Immature natural killer cell (primary cell): ENCODE measurements at regions not wholly inside any gene's neighbourhood (a gene's known extent, or its start where the extent isn't known, plus 50 kb on each side); places are given as distances from the start of the nearest gene placed in this dataset.

Source experiments
- DNase-seq, 3 donors: peaks; one replicate each; pipeline ENCODE4 v3.0.0; 2022; ENCODE audit warnings: mixed read lengths in 1 of 3
- H3K27ac Mint-ChIP-seq, 6 donors: one replicate each; pipeline ENCODE4 v1.8.0; 2020; ENCODE audit warnings: mixed read lengths in 6 of 6, mild to moderate bottlenecking in 5 of 6, inconsistent platforms in 4 of 6, moderate library complexity in 3 of 6
- H3K27me3 Mint-ChIP-seq, 3 donors: one replicate each; pipeline ENCODE4 v1.8.0; 2020 to 2021; ENCODE audit warnings: low read depth in 3 of 3, mild to moderate bottlenecking in 3 of 3, mixed read lengths in 3 of 3, moderate library complexity in 3 of 3, inconsistent platforms in 1 of 3
- H3K36me3 Mint-ChIP-seq, 3 donors: one replicate each; pipeline ENCODE4 v1.8.0; 2020; ENCODE audit warnings: mixed read lengths in 3 of 3, inconsistent platforms in 2 of 3, mild to moderate bottlenecking in 2 of 3
- H3K4me1 Mint-ChIP-seq, 2 donors: one replicate each; pipeline ENCODE4 v1.8.0; 2020; ENCODE audit warnings: inconsistent platforms in 2 of 2, mild to moderate bottlenecking in 2 of 2, mixed read lengths in 2 of 2, moderate library complexity in 1 of 2
- H3K4me3 Mint-ChIP-seq, 5 donors: one replicate each; pipeline ENCODE4 v1.8.0; 2020; ENCODE audit warnings: mild to moderate bottlenecking in 5 of 5, mixed read lengths in 5 of 5, inconsistent platforms in 3 of 5, moderate library complexity in 3 of 5
- H3K9me3 Mint-ChIP-seq, 6 donors: one replicate each; pipeline ENCODE4 v1.8.0; 2020; ENCODE audit warnings: mild to moderate bottlenecking in 6 of 6, mixed read lengths in 6 of 6, inconsistent platforms in 4 of 6, moderate library complexity in 3 of 6

GRCh38 chr10:4719671-4720070, 106.3 kb upstream of the AKR1E2 start:
- peaks cover 0 to 2% (median 0%) of the 10 kb centered on the region in 6 donors for H3K9me3 Mint-ChIP-seq
- H3K27ac Mint-ChIP-seq: no peak overlapping the region
- H3K4me3 Mint-ChIP-seq: no peak overlapping the region
- H3K27me3 Mint-ChIP-seq: peaks cover 0 to 12% (median 7%) of the 10 kb centered on the region in 3 donors
- no peaks in the 10 kb centered on the region for H3K4me1 Mint-ChIP-seq
- DNase-seq: no peak
- no peaks in the 10 kb centered on the region for H3K36me3 Mint-ChIP-seq

- Mint-ChIP-seq H3K9me3 (peaks cover 0 to 2% (median 0%) of the 10 kb centered on the region in 6 donors), H3K4me1 (no peaks in the 10 kb centered on the region), H3K4me3 (no peak overlapping the region), H3K27ac (no peak overlapping the region), H3K36me3 (no peaks in the 10 kb centered on the region), H3K27me3 (peaks cover 0 to 11% (median 7%) of the 10 kb centered on the region in 3 donors)
- DNase-seq: no peak
Measured at GRCh38 chr10:4719036-4719435, 107.0 kb upstream of the AKR1E2 start.

- Mint-ChIP-seq H3K27me3 (peaks cover 0 to 11% (median 9%) of the 10 kb centered on the region in 3 donors), H3K36me3 (no peaks in the 10 kb centered on the region), H3K4me3 (no peak overlapping the region), H3K4me1 (no peaks in the 10 kb centered on the region), H3K9me3 (peaks cover 0 to 2% (median 0%) of the 10 kb centered on the region in 6 donors), H3K27ac (no peak overlapping the region)
- no peak for DNase-seq
Measured at GRCh38 chr10:4718544-4718943, 107.5 kb upstream of the AKR1E2 start.

- Mint-ChIP-seq H3K9me3 (peaks cover 0 to 2% (median 0%) of the 10 kb centered on the region in 6 donors), H3K27ac (no peak overlapping the region), H3K4me3 (no peak overlapping the region), H3K27me3 (peaks cover 0 to 11% (median 9%) of the 10 kb centered on the region in 3 donors), H3K36me3 (no peaks in the 10 kb centered on the region), H3K4me1 (no peaks in the 10 kb centered on the region)
- DNase-seq: no peak
Measured at GRCh38 chr10:4717670-4718069, 108.3 kb upstream of the AKR1E2 start.

- Mint-ChIP-seq H3K27ac (no peak overlapping the region), H3K9me3 (peaks cover 0 to 5% (median 0%) of the 10 kb centered on the region in 6 donors), H3K4me3 (no peak overlapping the region), H3K27me3 (peaks cover 0 to 18% (median 6%) of the 10 kb centered on the region in 3 donors), H3K4me1 (no peaks in the 10 kb centered on the region), H3K36me3 (no peaks in the 10 kb centered on the region)
- no peak for DNase-seq
Measured at GRCh38 chr10:4710858-4711257, 115.1 kb upstream of the AKR1E2 start.

- Mint-ChIP-seq H3K36me3 (no peaks in the 10 kb centered on the region), H3K4me1 (peaks cover 0 to 7% of the 10 kb centered on the region in 2 donors), H3K4me3 (no peak overlapping the region), H3K27ac (no peak overlapping the region), H3K9me3 (peaks cover 0 to 3% (median 0%) of the 10 kb centered on the region in 6 donors), H3K27me3 (peaks cover 0 to 20% (median 6%) of the 10 kb centered on the region in 3 donors)
- no peak for DNase-seq
Measured at GRCh38 chr10:4708123-4708759, 117.8 kb upstream of the AKR1E2 start.

- Mint-ChIP-seq H3K4me3 (no peak overlapping the region), H3K27me3 (peaks cover 0 to 22% (median 7%) of the 10 kb centered on the region in 3 donors), H3K36me3 (no peaks in the 10 kb centered on the region), H3K27ac (no peak overlapping the region), H3K4me1 (peaks cover 0 to 7% of the 10 kb centered on the region in 2 donors), H3K9me3 (peaks cover 0 to 3% (median 0%) of the 10 kb centered on the region in 6 donors)
- no peak for DNase-seq
Measured at GRCh38 chr10:4707221-4707620, 118.8 kb upstream of the AKR1E2 start.

GRCh38 chr10:4704034-4704545, 121.9 kb upstream of the AKR1E2 start:
- Mint-ChIP-seq H3K36me3 (no peaks in the 10 kb centered on the region), H3K4me1 (peaks cover 0 to 7% of the 10 kb centered on the region in 2 donors), H3K27ac (no peak overlapping the region), H3K27me3 (peaks cover 0 to 22% (median 7%) of the 10 kb centered on the region in 3 donors), H3K4me3 (no peak overlapping the region), H3K9me3 (peaks cover 0 to 3% (median 0%) of the 10 kb centered on the region in 6 donors)
- no peak for DNase-seq

- no peak overlapping the region for H3K4me3 Mint-ChIP-seq
- H3K27me3 Mint-ChIP-seq: peaks cover 1 to 9% (median 8%) of the 10 kb centered on the region in 3 donors
- DNase-seq: no peak
- peaks cover 0 to 7% of the 10 kb centered on the region in 2 donors for H3K4me1 Mint-ChIP-seq
- H3K27ac Mint-ChIP-seq: no peak overlapping the region
- no peaks in the 10 kb centered on the region for H3K36me3 Mint-ChIP-seq
- H3K9me3 Mint-ChIP-seq: no peaks in the 10 kb centered on the region
Measured at GRCh38 chr10:4701016-4701415, 125.0 kb upstream of the AKR1E2 start.

- Mint-ChIP-seq H3K27me3 (peaks cover 1 to 12% (median 7%) of the 10 kb centered on the region in 3 donors), H3K4me3 (no peak overlapping the region), H3K27ac (no peak overlapping the region), H3K4me1 (peaks cover 0 to 7% of the 10 kb centered on the region in 2 donors), H3K9me3 (no peaks in the 10 kb centered on the region), H3K36me3 (no peaks in the 10 kb centered on the region)
- no peak for DNase-seq
Measured at GRCh38 chr10:4699950-4700730, 125.9 kb upstream of the AKR1E2 start.

- Mint-ChIP-seq H3K36me3 (no peaks in the 10 kb centered on the region), H3K27me3 (peaks cover 1 to 14% (median 7%) of the 10 kb centered on the region in 3 donors), H3K4me1 (no peaks in the 10 kb centered on the region), H3K4me3 (no peak overlapping the region), H3K9me3 (no peaks in the 10 kb centered on the region), H3K27ac (no peak overlapping the region)
- DNase-seq: no peak
Measured at GRCh38 chr10:4698075-4698474, 127.9 kb upstream of the AKR1E2 start.

GRCh38 chr10:4696186-4696585, 129.8 kb upstream of the AKR1E2 start:
- Mint-ChIP-seq H3K4me1 (no peaks in the 10 kb centered on the region), H3K27me3 (peaks cover 1 to 12% (median 7%) of the 10 kb centered on the region in 3 donors), H3K36me3 (no peaks in the 10 kb centered on the region), H3K27ac (no peak overlapping the region), H3K4me3 (no peak overlapping the region), H3K9me3 (no peaks in the 10 kb centered on the region)
- DNase-seq: no peak

GRCh38 chr10:4693967-4694366, 132.0 kb upstream of the AKR1E2 start:
- Mint-ChIP-seq H3K4me3 (no peak overlapping the region), H3K4me1 (no peaks in the 10 kb centered on the region), H3K36me3 (no peaks in the 10 kb centered on the region), H3K9me3 (no peaks in the 10 kb centered on the region), H3K27ac (no peak overlapping the region), H3K27me3 (peaks cover 3 to 12% (median 10%) of the 10 kb centered on the region in 3 donors)
- no peak for DNase-seq

GRCh38 chr10:4692206-4692605, 133.8 kb upstream of the AKR1E2 start:
- Mint-ChIP-seq H3K4me3 (no peak overlapping the region), H3K4me1 (no peaks in the 10 kb centered on the region), H3K27ac (no peak overlapping the region), H3K36me3 (no peaks in the 10 kb centered on the region), H3K27me3 (peaks cover 3 to 12% (median 10%) of the 10 kb centered on the region in 3 donors), H3K9me3 (no peaks in the 10 kb centered on the region)
- no peak for DNase-seq
